Upper lobe of right lung (tissue), 1 donor: ENCODE measurements at regions not wholly inside any gene's neighbourhood (a gene's known extent, or its start where the extent isn't known, plus 50 kb on each side); places are given as distances from the start of the nearest gene placed in this dataset.

Experiments used
- ATAC-seq: fragments of 200-7000 bp; cut with Tn5 transposase; one replicate; pipeline ENCODE4 v1.9.1; 2020; ENCODE audit warnings: mild to moderate bottlenecking, moderate library complexity
- DNase-seq: peaks from one replicate; pipeline ENCODE4 v3.0.0-alpha.2; 2020
- H3K27ac ChIP-seq: fragments of 200-600 bp; one replicate; pipeline ENCODE4 v1.8.0; 2022
- H3K27me3 ChIP-seq: fragments of 200-600 bp; one replicate; pipeline ENCODE4 v1.8.0; 2022; ENCODE audit warnings: mild to moderate bottlenecking
- H3K36me3 ChIP-seq: fragments of 200-600 bp; one replicate; pipeline ENCODE4 v1.8.0; 2022
- H3K4me1 ChIP-seq: fragments of 200-600 bp; one replicate; pipeline ENCODE4 v1.8.0; 2022
- H3K4me3 ChIP-seq: fragments of 200-600 bp; one replicate; pipeline ENCODE4 v1.8.0; 2022; ENCODE audit warnings: mild to moderate bottlenecking
- H3K9me3 ChIP-seq: fragments of 200-600 bp; one replicate; pipeline ENCODE4 v1.8.0; 2022
- intact Hi-C: fragments of 100-400 bp; cut with DNase I; formaldehyde crosslinking; loops from one replicate; pipeline ENCODE4 v1.11.0; 2022
- TF ChIP-seq, protein P1 (sequence below): fragments of 200-600 bp; IDR thresholded peaks from one replicate; pipeline ENCODE4 v1.8.0; 2022; ENCODE audit warnings: antibody characterized with exemption
- donor health status: DM: no; HTN: yes; CAD: no; lungs with severe emphysema.

DNA sequence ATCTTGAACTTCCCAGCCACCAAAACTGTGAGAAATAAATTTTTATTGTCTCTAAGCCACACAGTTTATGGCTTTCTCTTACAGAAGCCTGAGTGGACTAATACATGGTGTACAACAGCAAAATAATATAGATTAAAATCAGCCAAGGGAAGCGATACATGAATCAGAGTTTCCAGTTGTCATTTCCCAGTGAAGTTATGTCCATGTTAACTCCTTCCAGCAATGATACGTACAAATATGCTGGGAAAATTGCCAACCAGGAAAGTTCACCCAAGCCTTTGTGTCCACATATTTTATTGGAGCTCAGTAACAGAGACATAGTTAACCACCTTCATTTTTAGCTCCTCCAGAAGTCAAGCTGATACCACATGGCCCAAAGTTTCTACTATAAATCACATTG lies 280.9 kb upstream of the KCNMB2 start:
- intact Hi-C loops = no loop called here

GRCh38 chr3:178257491-178257890 lies 278.7 kb upstream of the KCNMB2 start:
- Histone ChIP-seq H3K4me1 (no peaks in the 10 kb centered on the region), H3K27ac (no peak overlapping the region), H3K9me3 (no peaks in the 10 kb centered on the region), H3K36me3 (no peaks in the 10 kb centered on the region), H3K4me3 (no peak overlapping the region), H3K27me3 (no peaks in the 10 kb centered on the region)
- no peak for DNase-seq
- TF ChIP-seq, protein P1, sequence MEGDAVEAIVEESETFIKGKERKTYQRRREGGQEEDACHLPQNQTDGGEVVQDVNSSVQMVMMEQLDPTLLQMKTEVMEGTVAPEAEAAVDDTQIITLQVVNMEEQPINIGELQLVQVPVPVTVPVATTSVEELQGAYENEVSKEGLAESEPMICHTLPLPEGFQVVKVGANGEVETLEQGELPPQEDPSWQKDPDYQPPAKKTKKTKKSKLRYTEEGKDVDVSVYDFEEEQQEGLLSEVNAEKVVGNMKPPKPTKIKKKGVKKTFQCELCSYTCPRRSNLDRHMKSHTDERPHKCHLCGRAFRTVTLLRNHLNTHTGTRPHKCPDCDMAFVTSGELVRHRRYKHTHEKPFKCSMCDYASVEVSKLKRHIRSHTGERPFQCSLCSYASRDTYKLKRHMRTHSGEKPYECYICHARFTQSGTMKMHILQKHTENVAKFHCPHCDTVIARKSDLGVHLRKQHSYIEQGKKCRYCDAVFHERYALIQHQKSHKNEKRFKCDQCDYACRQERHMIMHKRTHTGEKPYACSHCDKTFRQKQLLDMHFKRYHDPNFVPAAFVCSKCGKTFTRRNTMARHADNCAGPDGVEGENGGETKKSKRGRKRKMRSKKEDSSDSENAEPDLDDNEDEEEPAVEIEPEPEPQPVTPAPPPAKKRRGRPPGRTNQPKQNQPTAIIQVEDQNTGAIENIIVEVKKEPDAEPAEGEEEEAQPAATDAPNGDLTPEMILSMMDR = no peak
- intact Hi-C loops = no loop called here
- no peak for ATAC-seq

More for the DNA sequence above, 280.9 kb upstream of the KCNMB2 start:
- TF ChIP-seq, protein P1 = no peak
- H3K9me3 ChIP-seq = no peaks in the 10 kb centered on the region
- no peak overlapping the region for H3K4me3 ChIP-seq
- H3K4me1 ChIP-seq = no peaks in the 10 kb centered on the region
- no peak overlapping the region for H3K27ac ChIP-seq
- no peaks in the 10 kb centered on the region for H3K36me3 ChIP-seq
- ATAC-seq (no peak), DNase-seq (no peak)
- H3K27me3 ChIP-seq = no peaks in the 10 kb centered on the region

GRCh38 chr3:178258121-178258520 lies 278.1 kb upstream of the KCNMB2 start:
- ATAC-seq (no peak), DNase-seq (no peak)
- no peak overlapping the region for H3K27ac ChIP-seq
- H3K36me3 ChIP-seq = no peaks in the 10 kb centered on the region
- TF ChIP-seq, protein P1 = no peak
- no peaks in the 10 kb centered on the region for H3K9me3 ChIP-seq
- no peaks in the 10 kb centered on the region for H3K4me1 ChIP-seq
- no peaks in the 10 kb centered on the region for H3K27me3 ChIP-seq
- H3K4me3 ChIP-seq = no peak overlapping the region
- intact Hi-C loops = no loop called here

DNA sequence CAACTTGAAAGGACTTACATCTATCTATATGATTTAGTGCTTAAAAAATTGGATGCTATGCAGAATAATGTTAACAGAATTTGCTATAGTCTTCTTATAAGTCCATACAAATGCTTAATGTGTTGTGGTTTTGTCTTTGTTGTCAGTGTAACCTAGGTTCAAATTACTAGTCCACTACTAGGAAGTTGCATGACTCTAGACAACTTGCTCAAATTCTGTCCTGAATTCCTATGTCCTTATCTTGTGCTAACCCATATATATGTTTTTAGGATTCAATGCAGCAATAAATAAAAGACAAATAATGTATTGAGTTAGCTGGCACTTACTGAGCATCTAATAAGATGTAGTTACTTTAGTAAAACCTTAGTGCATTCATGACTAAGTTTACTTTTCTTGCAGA lies 276.5 kb upstream of the KCNMB2 start:
- ATAC-seq = no peak

GRCh38 chr3:178260887-178261565 lies 275.2 kb upstream of the KCNMB2 start:
- Histone ChIP-seq H3K27me3 (no peaks in the 10 kb centered on the region), H3K4me3 (no peak overlapping the region), H3K4me1 (no peaks in the 10 kb centered on the region), H3K9me3 (no peaks in the 10 kb centered on the region), H3K36me3 (no peaks in the 10 kb centered on the region), H3K27ac (no peak overlapping the region)
- DNase-seq (no peak), ATAC-seq (no peak)
- TF ChIP-seq, protein P1 = no peak
- intact Hi-C loops = no loop called here

More for the DNA sequence above, 276.5 kb upstream of the KCNMB2 start:
- intact Hi-C loops = no loop called here
- DNase-seq = no peak
- Histone ChIP-seq H3K27ac (no peak overlapping the region), H3K36me3 (no peaks in the 10 kb centered on the region), H3K9me3 (no peaks in the 10 kb centered on the region), H3K27me3 (no peaks in the 10 kb centered on the region), H3K4me3 (no peak overlapping the region), H3K4me1 (no peaks in the 10 kb centered on the region)
- TF ChIP-seq, protein P1 = no peak
